ENCODE measurements at regions not wholly inside any gene's neighbourhood (a gene's known extent, or its start where the extent isn't known, plus 50 kb on each side); places are given as distances from the start of the nearest gene placed in this dataset.

DNA sequence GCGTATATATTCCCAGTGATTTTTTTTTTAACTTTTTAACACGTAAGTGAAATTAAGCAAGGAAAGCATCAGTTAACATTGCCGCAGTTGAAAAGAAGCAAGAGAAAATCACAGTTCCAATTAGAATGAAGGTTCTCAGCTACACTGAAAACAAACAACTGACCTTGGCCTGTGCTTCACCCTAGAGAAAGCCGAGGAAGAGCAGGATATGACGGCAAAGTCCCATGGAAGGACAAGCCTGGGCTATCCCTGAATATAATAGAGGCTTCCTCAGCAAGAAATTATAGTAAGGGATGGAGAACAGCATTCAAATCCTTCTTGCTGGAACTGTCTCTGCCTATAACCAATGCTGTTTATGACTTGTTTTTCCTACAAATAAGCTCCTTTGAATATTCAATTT lies 83.0 kb upstream of the INHBA start:
- TF ChIP-seq, protein P1, sequence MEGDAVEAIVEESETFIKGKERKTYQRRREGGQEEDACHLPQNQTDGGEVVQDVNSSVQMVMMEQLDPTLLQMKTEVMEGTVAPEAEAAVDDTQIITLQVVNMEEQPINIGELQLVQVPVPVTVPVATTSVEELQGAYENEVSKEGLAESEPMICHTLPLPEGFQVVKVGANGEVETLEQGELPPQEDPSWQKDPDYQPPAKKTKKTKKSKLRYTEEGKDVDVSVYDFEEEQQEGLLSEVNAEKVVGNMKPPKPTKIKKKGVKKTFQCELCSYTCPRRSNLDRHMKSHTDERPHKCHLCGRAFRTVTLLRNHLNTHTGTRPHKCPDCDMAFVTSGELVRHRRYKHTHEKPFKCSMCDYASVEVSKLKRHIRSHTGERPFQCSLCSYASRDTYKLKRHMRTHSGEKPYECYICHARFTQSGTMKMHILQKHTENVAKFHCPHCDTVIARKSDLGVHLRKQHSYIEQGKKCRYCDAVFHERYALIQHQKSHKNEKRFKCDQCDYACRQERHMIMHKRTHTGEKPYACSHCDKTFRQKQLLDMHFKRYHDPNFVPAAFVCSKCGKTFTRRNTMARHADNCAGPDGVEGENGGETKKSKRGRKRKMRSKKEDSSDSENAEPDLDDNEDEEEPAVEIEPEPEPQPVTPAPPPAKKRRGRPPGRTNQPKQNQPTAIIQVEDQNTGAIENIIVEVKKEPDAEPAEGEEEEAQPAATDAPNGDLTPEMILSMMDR (conservative IDR thresholded peaks at IDR 0.05): no peak
- TF ChIP-seq ZFX (IDR thresholded peaks at IDR 0.05): no peak

Data from C4-2B (cell line).